Endothelial cell of umbilical vein (primary cell): ENCODE measurements at regions not wholly inside any gene's neighbourhood (a gene's known extent, or its start where the extent isn't known, plus 50 kb on each side); places are given as distances from the start of the nearest gene placed in this dataset.

Experiments
- CTCF ChIP-seq, 2 donors: IDR thresholded peaks; 1 replicate in 1 of 2; 2 replicates in 1 of 2; pipeline ENCODE4 v1.5.1; 2011; ENCODE audit warnings: low read length in 2 of 2, mild to moderate bottlenecking in 2 of 2, moderate library complexity in 2 of 2, control low read depth in 1 of 2, inconsistent platforms in 1 of 2, low read depth in 1 of 2; ENCODE audit not compliant: insufficient read depth in 1 of 2; ENCODE audit errors: extremely low read depth in 1 of 2
- EZH2 ChIP-seq: IDR thresholded peaks from 2 replicates; pipeline ENCODE4 v1.6.1; 2012; ENCODE audit warnings: borderline replicate concordance, low read depth, mild to moderate bottlenecking, moderate library complexity, low read length, inconsistent platforms; ENCODE audit not compliant: severe bottlenecking
- FOS ChIP-seq: IDR thresholded peaks from 2 replicates; pipeline ENCODE4 v1.6.1; 2011; ENCODE audit warnings: mild to moderate bottlenecking, low read length, moderate library complexity, borderline replicate concordance; ENCODE audit not compliant: insufficient read depth
- GATA2 ChIP-seq: IDR thresholded peaks from 2 replicates; pipeline ENCODE4 v1.7.0; 2011; ENCODE audit warnings: low read depth, mild to moderate bottlenecking, moderate library complexity, mixed read lengths, low read length; ENCODE audit not compliant: insufficient read length, insufficient read depth
- JUN ChIP-seq: IDR thresholded peaks from 2 replicates; pipeline ENCODE4 v1.6.1; 2011; ENCODE audit warnings: borderline replicate concordance, low read depth; ENCODE audit not compliant: insufficient read length, insufficient read depth
- MAX ChIP-seq: IDR thresholded peaks from 2 replicates; pipeline ENCODE4 v1.6.1; 2011; ENCODE audit not compliant: insufficient read depth, insufficient read length
- MYC ChIP-seq: IDR thresholded peaks from one replicate; pipeline ENCODE4 v1.6.1; 2011; ENCODE audit warnings: mild to moderate bottlenecking, low read depth, low read length
- POLR2A ChIP-seq: IDR thresholded peaks from 2 replicates; pipeline ENCODE4 v1.6.1; 2012; ENCODE audit warnings: low read depth, mild to moderate bottlenecking, control low read depth, low read length
- POLR2AphosphoS5 ChIP-seq: IDR thresholded peaks from 2 replicates; pipeline ENCODE4 v1.6.1; 2012; ENCODE audit warnings: low read depth, mild to moderate bottlenecking, control low read depth, low read length, moderate library complexity; ENCODE audit not compliant: insufficient read depth

- TF ChIP-seq POLR2A (no peak), POLR2AphosphoS5 (no peak), CTCF (IDR thresholded peaks at IDR 0.05; ENCODE audit: extremely low read depth in 1 of 2, insufficient read depth in 1 of 2, low read depth in 1 of 2, low read length in 2 of 2) (no peak), GATA2 (no peak), MAX (no peak), EZH2 (no peak), FOS (no peak), JUN (no peak), MYC (no peak)
Observed at GRCh38 chr12:93087840-93088610, 158.9 kb upstream of the EEA1 start.
